ENCODE measurements at regions not wholly inside any gene's neighbourhood (a gene's known extent, or its start where the extent isn't known, plus 50 kb on each side); places are given as distances from the start of the nearest gene placed in this dataset.
A peak's percentile ranks its signal among the peaks of the same experiment; 100 is the strongest.

- Histone ChIP-seq H3K4me3 (ENCODE audit: severe bottlenecking) (no peak overlapping the region), H3K9me3 (ENCODE audit: severe bottlenecking) (no peaks in the 10 kb centered on the region), H3K27me3 (ENCODE audit: insufficient read depth, poor library complexity, severe bottlenecking) (peaks cover 34% of the 10 kb centered on the region), H3K36me3 (ENCODE audit: low read depth) (no peaks in the 10 kb centered on the region), H3K27ac (ENCODE audit: poor library complexity, severe bottlenecking) (no peak overlapping the region), H3K4me1 (ENCODE audit: insufficient read depth, poor library complexity, severe bottlenecking) (no peaks in the 10 kb centered on the region)
- DNase-seq (ENCODE audit: low spot score) (no peak), ATAC-seq (ENCODE audit: low read depth) (no peak)
- TF ChIP-seq CTCF (IDR thresholded peaks at IDR 0.05; ENCODE audit: poor library complexity, severe bottlenecking) = no peak
Measured at GRCh38 chr9:129440435-129441186, 180.3 kb downstream of the C9orf50 start.

DNA sequence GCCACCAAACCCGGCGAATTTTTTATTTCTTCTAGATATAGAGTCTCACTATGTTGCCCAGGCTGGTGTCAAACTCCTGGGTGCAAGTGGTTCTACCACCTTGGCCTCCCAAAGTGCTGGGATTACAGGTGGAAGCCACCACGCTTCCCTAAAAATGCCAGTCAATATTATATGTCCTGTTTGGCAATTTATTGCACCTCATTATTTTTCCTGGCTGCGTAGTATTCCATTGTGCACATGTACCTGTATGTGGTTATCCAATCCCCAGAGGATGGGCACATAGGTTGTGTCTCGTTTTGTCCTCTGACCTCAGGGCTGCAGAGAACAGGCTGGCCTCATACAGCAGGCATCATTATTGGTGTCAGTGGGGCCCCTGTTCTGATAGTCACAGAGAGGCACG is 181.7 kb downstream of the C9orf50 start:
- H3K27me3 ChIP-seq (ENCODE audit: insufficient read depth, poor library complexity, severe bottlenecking) = peaks cover 34% of the 10 kb centered on the region
- H3K9me3 ChIP-seq (ENCODE audit: severe bottlenecking) = no peaks in the 10 kb centered on the region
- no peak overlapping the region for H3K27ac ChIP-seq (ENCODE audit: poor library complexity, severe bottlenecking)
- DNase-seq (ENCODE audit: low spot score) (no peak), ATAC-seq (ENCODE audit: low read depth) (no peak)
- TF ChIP-seq CTCF (IDR thresholded peaks at IDR 0.05; ENCODE audit: poor library complexity, severe bottlenecking) = no peak
- no peaks in the 10 kb centered on the region for H3K4me1 ChIP-seq (ENCODE audit: insufficient read depth, poor library complexity, severe bottlenecking)
- H3K4me3 ChIP-seq (ENCODE audit: severe bottlenecking) = no peak overlapping the region
- H3K36me3 ChIP-seq (ENCODE audit: low read depth) = no peaks in the 10 kb centered on the region

DNA sequence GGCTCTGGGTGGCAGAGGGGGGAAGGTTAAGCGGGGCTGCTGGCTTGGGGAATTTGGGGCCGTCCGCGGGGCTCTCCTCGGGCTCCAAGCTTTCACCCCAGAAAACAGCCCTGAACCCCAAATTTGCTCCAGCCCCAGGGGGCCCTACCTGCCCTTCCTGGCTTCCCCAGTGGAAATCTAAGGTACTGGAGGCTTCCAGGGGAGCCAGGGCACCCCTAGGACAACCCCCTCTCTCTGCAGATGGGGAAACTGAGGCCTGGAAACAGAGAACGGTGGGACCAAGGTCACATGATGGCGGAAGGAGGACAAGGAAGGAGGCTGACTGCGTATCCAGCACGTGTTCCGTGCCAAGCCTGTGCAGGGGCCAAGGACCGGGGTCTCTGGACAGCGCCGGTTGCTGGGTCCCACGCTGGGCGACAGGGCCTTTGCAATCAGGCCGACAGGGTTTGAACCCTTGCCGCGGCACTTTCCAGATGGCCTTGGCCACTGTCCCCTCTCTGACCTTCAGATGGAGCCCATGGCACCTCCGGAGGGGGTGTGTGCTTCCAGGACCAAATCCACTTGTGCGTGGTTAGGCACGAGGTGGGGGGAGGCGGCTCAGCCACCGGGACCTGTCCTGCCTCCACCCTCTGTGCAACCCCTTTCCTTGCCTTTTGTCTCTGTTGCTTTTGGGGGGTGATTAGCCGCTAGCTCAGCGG is 183.1 kb downstream of the C9orf50 start:
- H3K36me3 ChIP-seq (ENCODE audit: low read depth) = no peaks in the 10 kb centered on the region
- DNase-seq (ENCODE audit: low spot score) = no peak
- H3K9me3 ChIP-seq (ENCODE audit: severe bottlenecking) = no peaks in the 10 kb centered on the region
- no peaks in the 10 kb centered on the region for H3K4me1 ChIP-seq (ENCODE audit: insufficient read depth, poor library complexity, severe bottlenecking)
- peak overlapping the region; percentile 16 for H3K4me3 ChIP-seq (ENCODE audit: severe bottlenecking)
- H3K27me3 ChIP-seq (ENCODE audit: insufficient read depth, poor library complexity, severe bottlenecking) = peaks cover 34% of the 10 kb centered on the region
- no peak for TF ChIP-seq CTCF (IDR thresholded peaks at IDR 0.05; ENCODE audit: poor library complexity, severe bottlenecking)
- no peak for ATAC-seq (ENCODE audit: low read depth)
- H3K27ac ChIP-seq (ENCODE audit: poor library complexity, severe bottlenecking) = no peak overlapping the region

DNA sequence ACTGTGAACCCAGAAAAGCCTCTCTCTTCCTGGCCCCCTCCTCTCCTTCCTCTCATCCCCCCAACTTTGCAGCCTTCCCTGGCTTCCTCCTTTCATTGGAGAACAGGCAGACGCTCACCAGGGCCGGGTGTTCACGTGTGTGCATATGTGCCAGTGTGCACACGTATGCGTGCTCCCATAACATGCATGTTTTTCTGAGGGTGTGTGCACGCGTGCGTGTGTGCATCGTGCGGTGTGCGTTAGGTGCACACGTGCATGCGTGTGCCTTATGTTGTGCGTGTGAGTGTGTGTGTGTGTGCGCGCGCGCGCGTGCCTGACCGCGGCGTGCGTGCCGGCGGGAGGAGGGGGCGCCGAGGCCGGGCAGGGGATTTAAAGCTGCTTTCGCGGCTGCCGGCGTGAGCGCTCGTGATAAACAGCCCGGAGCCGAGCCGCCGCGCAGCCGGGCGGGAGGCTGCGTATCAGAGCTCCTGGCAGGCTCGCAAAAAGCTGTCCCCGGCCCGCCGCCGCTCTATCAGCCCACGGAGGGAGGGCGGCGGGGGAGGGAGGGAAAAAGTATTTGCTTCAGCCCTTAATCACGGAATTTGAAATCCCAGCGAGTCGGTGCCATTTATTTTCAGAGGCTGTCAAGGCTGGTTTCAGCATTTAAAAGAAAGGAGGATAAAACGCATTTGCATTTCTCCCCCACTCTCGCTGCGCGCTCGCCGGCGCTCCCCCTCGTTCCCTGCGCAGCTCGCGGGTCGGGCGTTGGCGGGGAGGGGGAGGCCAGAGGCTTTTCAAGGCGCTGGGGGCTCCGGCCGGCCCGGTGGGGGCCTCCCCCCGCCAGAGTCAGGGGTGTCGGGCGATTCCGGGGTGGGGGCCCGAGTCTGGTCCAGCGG is 183.9 kb downstream of the C9orf50 start:
- ATAC-seq (ENCODE audit: low read depth) = peak; percentile 51; the same call in 2 of the 3 replicates
- H3K4me1 ChIP-seq (ENCODE audit: insufficient read depth, poor library complexity, severe bottlenecking) = no peaks in the 10 kb centered on the region
- peak overlapping the region; percentile 16 for H3K4me3 ChIP-seq (ENCODE audit: severe bottlenecking)
- no peaks in the 10 kb centered on the region for H3K36me3 ChIP-seq (ENCODE audit: low read depth)
- H3K27ac ChIP-seq (ENCODE audit: poor library complexity, severe bottlenecking) = no peak overlapping the region
- TF ChIP-seq CTCF (IDR thresholded peaks at IDR 0.05; ENCODE audit: poor library complexity, severe bottlenecking) = no peak
- H3K9me3 ChIP-seq (ENCODE audit: severe bottlenecking) = no peaks in the 10 kb centered on the region
- H3K27me3 ChIP-seq (ENCODE audit: insufficient read depth, poor library complexity, severe bottlenecking) = peaks cover 34% of the 10 kb centered on the region
- DNase-seq (ENCODE audit: low spot score) = no peak

Data from RWPE2 (cell line).